ENCODE measurements at regions not wholly inside any gene's neighbourhood (a gene's known extent, or its start where the extent isn't known, plus 50 kb on each side); places are given as distances from the start of the nearest gene placed in this dataset.

- DNase-seq = no peak
Measured at GRCh38 chr2:62297624-62298010, 101.7 kb downstream of the B3GNT2 start.

GRCh38 chr2:62296832-62297623, 101.1 kb downstream of the B3GNT2 start:
- DNase-seq = no peak

GRCh38 chr2:62296034-62296831, 100.3 kb downstream of the B3GNT2 start:
- no peak for DNase-seq

GRCh38 chr2:62293490-62294271, 97.8 kb downstream of the B3GNT2 start:
- DNase-seq = no peak

- no peak for DNase-seq
Measured at GRCh38 chr2:62293151-62293489, 97.2 kb downstream of the B3GNT2 start.

- DNase-seq = no peak
Measured at GRCh38 chr2:62292190-62292589, 96.3 kb downstream of the B3GNT2 start.

- no peak for DNase-seq
Measured at GRCh38 chr2:62291517-62292137, 95.7 kb downstream of the B3GNT2 start.

- no peak for DNase-seq
Measured at GRCh38 chr2:62291052-62291451, 95.1 kb downstream of the B3GNT2 start.

GRCh38 chr2:62287899-62288880, 92.3 kb downstream of the B3GNT2 start:
- DNase-seq = no peak

- DNase-seq = no peak
Measured at GRCh38 chr2:62287282-62287681, 91.4 kb downstream of the B3GNT2 start.

- DNase-seq = no peak
Measured at GRCh38 chr2:62286089-62286785, 90.3 kb downstream of the B3GNT2 start.

GRCh38 chr2:62284980-62285379, 89.1 kb downstream of the B3GNT2 start:
- DNase-seq = no peak

- DNase-seq = no peak
Measured at GRCh38 chr2:62284471-62284870, 88.6 kb downstream of the B3GNT2 start.

- DNase-seq = no peak
Measured at GRCh38 chr2:62283147-62283546, 87.2 kb downstream of the B3GNT2 start.

- DNase-seq = no peak
Measured at GRCh38 chr2:62281663-62282062, 85.7 kb downstream of the B3GNT2 start.

- DNase-seq = no peak
Measured at GRCh38 chr2:62277688-62278087, 81.8 kb downstream of the B3GNT2 start.
